SK-N-MC (cell line): ENCODE measurements at regions not wholly inside any gene's neighbourhood (a gene's known extent, or its start where the extent isn't known, plus 50 kb on each side); places are given as distances from the start of the nearest gene placed in this dataset.

Experiments
- EZH2 ChIP-seq: fragments of 200-600 bp; sonication (generic); IDR thresholded peaks from one replicate; pipeline ENCODE4 v1.6.1; 2017; ENCODE audit warnings: antibody characterized with exemption
- FOXP2 ChIP-seq: optimal IDR thresholded peaks from 2 replicates; pipeline ENCODE3; 2011; ENCODE audit warnings: mild to moderate bottlenecking, moderate library complexity; ENCODE audit not compliant: insufficient read depth; ENCODE audit errors: extremely low read length, control extremely low read depth

- TF ChIP-seq EZH2 (no peak), FOXP2 (no peak)
Observed at GRCh38 chr9:108776920-108777639, 78.7 kb downstream of the ACTL7B start.
